GM19395 (cell line): ENCODE measurements at regions not wholly inside any gene's neighbourhood (a gene's known extent, or its start where the extent isn't known, plus 50 kb on each side); places are given as distances from the start of the nearest gene placed in this dataset.

Source experiments
- ATAC-seq: cut with Tn5 transposase; IDR thresholded peaks from one replicate; pipeline ENCODE4 v1.9.1; 2021; ENCODE audit warnings: mild to moderate bottlenecking, moderate library complexity; ENCODE audit not compliant: unreplicated experiment

DNA sequence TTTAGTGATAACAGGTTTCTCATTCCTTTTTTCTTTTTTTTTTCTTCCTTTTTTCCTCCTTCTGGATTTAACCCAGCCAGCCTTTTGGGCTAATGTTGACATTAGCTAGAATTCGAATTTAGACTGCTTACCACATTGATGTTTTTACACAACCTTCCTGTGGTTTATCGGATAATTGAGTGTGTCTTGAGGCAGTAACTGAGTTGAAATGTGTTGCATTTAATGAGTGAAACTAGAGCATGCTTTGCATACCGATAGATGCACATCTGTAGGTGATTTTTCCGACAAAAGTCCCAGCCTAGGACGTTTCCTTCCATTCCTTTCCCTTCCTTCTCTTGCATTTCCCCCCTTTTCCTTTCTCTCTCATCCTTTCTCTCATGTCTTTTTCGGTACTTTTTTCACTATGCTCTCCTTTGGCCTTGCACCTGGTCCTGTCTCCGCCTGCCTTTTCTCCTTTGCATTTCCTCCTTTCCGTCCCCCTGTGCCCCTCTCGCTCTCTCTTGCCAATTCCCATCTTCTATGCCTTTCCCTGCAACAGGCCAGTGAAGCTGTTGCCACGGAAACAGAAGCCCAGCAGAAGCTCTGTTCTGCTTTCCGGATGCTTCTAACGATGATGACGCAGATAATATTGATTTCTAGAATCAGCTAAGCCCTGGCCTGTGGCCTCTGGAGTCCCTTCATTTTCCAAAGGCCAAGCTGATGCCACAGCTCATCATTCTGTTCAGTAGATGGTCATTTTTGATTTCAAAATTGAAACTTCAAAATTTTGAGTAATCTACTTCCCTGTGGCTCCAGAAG, 76.1 kb downstream of the SLC25A47 start:
- ATAC-seq = no peak

- ATAC-seq = no peak
Measured at GRCh38 chr14:100400115-100400514, 77.0 kb downstream of the SLC25A47 start.

- no peak for ATAC-seq
Measured at GRCh38 chr14:100401031-100401692, 78.0 kb downstream of the SLC25A47 start.

DNA sequence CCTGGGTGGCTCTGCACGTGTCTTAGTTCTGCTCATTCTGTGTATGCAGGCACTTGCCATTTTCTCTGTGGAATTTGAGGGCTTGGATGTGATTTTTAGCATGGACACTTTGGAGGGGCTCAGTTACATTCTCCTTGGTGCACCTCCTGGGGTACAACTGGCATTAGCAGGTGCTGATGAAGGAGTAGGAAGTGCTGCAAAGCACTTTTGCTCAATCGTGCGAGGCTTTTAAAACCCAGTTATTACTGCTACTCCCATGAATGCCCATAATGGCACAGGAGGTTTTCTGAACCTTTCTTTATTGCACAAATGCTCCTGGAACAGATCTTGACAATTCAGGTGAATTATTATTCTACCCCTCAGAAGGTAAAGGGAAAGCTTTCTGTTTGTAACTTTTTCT, 78.7 kb downstream of the SLC25A47 start:
- no peak for ATAC-seq

DNA sequence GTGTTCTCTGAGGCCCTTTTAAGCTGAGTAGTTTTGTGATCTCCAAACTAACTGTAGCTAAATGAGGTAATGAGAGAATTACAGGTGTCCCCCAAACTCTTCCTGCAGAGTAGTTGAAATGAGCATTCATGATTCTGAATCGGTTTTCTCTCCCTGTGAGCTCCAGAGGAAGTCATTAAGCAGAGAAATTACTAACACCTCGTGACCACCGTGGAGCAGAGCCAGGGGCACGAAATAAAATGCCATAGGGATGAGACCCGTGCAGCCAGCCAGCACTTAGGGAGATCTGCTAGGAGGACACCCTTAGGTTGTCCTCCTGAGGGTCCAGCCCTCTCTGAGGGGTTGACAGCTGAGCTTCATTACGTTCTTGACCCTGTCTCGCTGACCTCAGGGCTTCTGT, 79.5 kb downstream of the SLC25A47 start:
- ATAC-seq = no peak

- ATAC-seq = no peak
Measured at GRCh38 chr14:100403105-100403504, 80.0 kb downstream of the SLC25A47 start.

DNA sequence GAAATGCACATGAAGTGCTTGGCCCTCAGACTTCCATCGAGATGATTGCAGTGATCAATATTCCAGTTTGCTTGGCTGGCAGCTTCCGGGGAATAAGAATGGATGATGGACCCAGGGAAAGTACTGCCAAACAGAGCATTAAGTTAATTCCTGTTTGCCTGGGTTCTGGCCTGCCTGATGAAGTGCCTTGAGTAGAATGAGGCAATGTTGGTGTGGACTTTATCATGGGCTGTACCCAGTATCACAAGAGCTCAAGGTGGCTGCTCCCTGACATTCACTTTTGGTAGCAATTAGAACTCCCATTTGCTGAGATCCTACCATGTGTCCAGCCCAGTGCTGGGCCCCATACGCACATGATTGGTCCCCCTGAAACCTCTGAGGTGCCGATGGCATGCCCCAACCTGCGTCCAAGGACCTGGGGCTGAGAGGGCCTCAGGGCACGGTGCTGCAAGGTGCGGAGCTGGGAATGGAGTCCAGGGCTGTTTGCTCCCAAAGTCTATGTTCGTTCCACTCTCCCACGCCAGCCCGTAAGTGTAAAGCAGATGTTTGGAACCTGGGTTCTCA, 80.7 kb downstream of the SLC25A47 start:
- ATAC-seq = no peak

- no peak for ATAC-seq
Measured at GRCh38 chr14:100404419-100404818, 81.3 kb downstream of the SLC25A47 start.

DNA sequence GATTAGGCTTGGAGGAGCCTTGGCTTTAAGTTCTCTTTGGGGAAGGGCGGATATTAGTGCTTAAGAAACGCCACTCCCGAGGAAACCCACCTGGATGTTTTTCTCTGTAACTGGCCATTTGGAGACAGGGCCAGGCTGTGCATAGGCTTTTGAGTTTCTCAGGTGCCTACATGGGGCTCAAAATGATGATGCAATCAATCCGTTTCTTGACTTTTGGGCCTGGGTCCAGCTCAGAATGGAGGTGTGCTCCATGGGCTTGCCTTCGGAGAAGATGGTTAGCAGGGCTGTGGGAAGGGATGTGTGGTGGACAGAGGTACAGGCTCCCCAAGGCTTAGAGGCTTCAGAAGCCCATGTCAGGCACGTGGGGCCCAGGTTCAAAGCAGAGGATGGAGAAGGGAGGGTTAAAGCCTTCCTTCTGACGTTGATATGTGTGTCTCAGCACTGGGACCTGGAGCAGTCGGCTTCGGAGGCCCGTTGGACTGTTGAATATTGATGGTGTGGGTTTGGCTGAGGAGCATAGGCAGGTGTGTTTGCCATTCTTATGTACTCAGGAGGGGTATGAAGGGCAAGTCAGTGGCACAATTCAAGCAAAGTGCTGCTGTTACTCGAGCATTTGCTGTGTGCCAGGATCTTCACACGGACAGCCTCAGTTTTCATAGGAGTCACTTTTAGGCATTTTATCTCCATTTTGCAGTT, 82.8 kb downstream of the SLC25A47 start:
- ATAC-seq = no peak

DNA sequence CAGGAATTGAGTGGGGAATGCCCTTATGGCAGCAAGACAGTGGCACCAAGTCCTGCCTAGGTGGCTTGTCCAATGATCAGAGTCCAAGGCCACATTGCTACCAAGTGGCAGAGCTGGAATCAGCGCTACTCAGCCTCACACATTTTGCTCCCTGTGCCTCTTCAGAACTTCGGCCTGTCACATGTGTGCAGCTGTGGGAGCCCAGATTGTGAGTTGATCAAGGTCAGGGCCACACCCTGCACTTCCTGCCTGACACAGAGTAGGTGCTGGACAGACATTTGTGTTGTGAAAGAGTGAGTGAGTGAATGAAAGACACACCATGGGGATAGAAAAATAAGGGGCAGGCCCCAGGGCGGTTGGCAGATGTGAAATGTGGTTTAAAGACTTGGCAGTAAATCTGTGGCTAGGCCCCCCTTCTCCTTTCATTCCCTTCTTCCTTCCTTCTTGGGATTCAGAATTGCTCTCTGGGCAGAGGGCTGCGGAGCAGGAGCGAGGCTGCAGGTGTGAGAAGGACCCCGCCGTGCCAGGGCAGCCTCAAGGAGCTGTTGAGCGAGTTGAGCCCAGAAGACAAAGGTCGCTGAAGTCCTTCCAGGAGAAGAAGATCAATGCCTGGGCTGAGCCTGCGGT, 83.5 kb downstream of the SLC25A47 start:
- ATAC-seq = no peak

- ATAC-seq = no peak
Measured at GRCh38 chr14:100407376-100408102, 84.4 kb downstream of the SLC25A47 start.

DNA sequence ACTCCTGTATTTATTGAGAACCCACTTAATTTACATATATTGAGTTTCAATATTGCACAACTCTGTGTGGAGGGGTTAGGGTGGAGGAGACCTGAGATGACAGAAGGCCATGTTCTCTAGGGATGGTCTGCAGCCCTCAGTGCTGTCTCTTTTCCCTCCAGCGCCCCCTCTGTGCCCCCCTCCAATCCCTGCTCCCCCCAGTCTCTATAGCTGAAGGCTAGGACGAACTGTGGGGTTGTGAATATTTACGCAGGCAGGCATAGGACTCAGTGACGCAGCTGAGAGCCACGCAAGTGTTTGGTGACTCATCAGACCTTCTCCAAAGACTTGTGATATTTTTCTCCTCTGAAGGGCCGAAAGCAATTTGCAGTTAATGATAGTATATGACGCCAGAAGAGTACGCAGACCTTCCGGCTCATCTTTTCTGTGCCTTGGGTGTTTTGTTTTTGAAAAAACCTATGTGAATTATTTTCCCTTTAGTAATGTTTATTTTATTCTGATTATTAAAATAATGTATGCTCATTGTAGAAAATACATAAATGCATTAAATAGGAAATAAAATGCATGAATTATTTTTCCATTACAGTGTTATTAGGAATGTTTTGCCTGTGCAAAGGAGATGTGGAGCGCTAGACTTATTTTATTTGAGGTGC, 85.3 kb downstream of the SLC25A47 start:
- ATAC-seq = no peak

- no peak for ATAC-seq
Measured at GRCh38 chr14:100409003-100409360, 85.8 kb downstream of the SLC25A47 start.

DNA sequence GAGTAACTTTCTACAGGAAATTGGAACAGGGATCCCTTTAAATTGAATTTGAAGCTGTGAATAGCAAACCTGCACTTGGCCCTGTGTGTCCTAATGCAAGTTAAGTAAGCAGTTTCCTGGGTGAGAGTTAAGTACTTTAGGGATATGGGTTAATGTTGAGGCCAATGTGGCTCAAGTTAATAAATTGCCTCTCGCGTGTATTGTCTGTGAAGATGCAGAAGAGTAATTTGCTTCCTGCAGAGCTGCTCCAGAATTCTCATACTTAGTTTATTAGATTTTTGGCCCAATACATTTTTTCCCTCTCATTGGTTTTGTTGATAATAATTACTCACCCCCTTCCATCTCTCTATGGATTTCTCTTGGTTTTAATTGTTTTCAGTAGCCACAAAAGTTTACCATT, 86.5 kb downstream of the SLC25A47 start:
- no peak for ATAC-seq

GRCh38 chr14:100410056-100410565, 87.0 kb downstream of the SLC25A47 start:
- no peak for ATAC-seq

GRCh38 chr14:100413699-100414098, 90.6 kb downstream of the SLC25A47 start:
- no peak for ATAC-seq

- ATAC-seq = no peak
Measured at GRCh38 chr14:100415226-100415625, 92.1 kb downstream of the SLC25A47 start.

DNA sequence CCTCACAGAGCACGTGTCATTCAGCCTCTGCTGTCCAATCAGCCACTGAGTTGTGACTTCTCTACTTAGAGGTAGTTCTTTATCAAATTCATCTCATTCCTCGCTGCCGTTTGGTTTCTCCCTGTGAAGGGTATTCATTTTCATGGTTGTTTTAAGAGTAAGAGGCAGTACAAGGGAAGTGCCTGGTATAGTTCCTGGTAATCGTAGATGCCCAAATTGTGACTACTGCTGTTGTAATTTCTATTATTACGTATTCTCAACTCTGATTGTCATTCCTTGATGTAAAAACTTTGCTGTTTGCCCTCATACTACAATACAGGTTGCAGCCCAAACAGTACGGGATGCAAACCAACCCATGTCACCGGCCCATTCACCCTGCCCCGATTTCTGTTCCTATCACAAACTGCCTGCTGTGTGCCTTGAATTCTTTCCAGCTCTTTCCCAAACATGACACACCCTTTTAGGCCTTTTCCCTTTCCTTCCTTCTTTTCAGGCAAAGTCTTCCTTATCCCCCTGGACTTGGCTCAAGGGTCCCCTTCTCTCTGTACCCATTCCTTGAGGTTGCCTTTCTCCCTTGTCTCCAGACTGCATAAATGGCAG, 93.0 kb downstream of the SLC25A47 start:
- no peak for ATAC-seq
